ENCODE measurements at regions not wholly inside any gene's neighbourhood (a gene's known extent, or its start where the extent isn't known, plus 50 kb on each side); places are given as distances from the start of the nearest gene placed in this dataset.

- TF ChIP-seq TEAD4 (IDR thresholded peaks at IDR 0.05) = no peak
- TF ChIP-seq NFIC (IDR thresholded peaks at IDR 0.05) = no peak
- TF ChIP-seq CREB1 (IDR thresholded peaks at IDR 0.05; ENCODE audit: low read depth) = no peak
Measured at GRCh38 chr6:74731204-74731603, 474.6 kb downstream of the COL12A1 start.

Data from Ishikawa (cell line).